HCT116 (cell line): ENCODE measurements at regions not wholly inside any gene's neighbourhood (a gene's known extent, or its start where the extent isn't known, plus 50 kb on each side); places are given as distances from the start of the nearest gene placed in this dataset.

Source experiments
- CEBPB ChIP-seq: IDR thresholded peaks from 2 replicates; pipeline ENCODE4 v1.6.1; 2012; ENCODE audit warnings: low read depth
- CTCF ChIP-seq, 3 experiments: fragments of 200-600 bp in 1 of 3; sonication (generic) in 1 of 3; IDR thresholded peaks in 2 of 3; conservative IDR thresholded peaks in 1 of 3; 2 replicates each; pipeline ENCODE4 v1.5.1; 2012 to 2017; ENCODE audit warnings: low read depth in 2 of 3, low read length in 2 of 3, antibody characterized with exemption in 1 of 3, borderline replicate concordance in 1 of 3, control low read depth in 1 of 3, mild to moderate bottlenecking in 1 of 3, mixed read lengths in 1 of 3, mixed run types in 1 of 3, moderate library complexity in 1 of 3; ENCODE audit not compliant: insufficient read depth in 1 of 3
- EZH2phosphoT487 ChIP-seq: fragments of 200-600 bp; IDR thresholded peaks from 2 replicates; pipeline ENCODE4 v1.6.1; 2018; ENCODE audit warnings: antibody characterized with exemption, borderline replicate concordance
- FOSL1 ChIP-seq: IDR thresholded peaks from 2 replicates; pipeline ENCODE4 v1.6.1; 2012; ENCODE audit warnings: low read depth
- MAX ChIP-seq: IDR thresholded peaks from 2 replicates; pipeline ENCODE4 v1.6.1; 2012
- POLR2A ChIP-seq: IDR thresholded peaks from 2 replicates; pipeline ENCODE4 v1.7.0; 2011; ENCODE audit warnings: borderline replicate concordance; ENCODE audit not compliant: insufficient read depth, insufficient read length; ENCODE audit errors: extremely low read depth
- POLR2AphosphoS5 ChIP-seq: IDR thresholded peaks from 2 replicates; pipeline ENCODE4 v1.6.1; 2011; ENCODE audit warnings: mild to moderate bottlenecking, low read depth, low read length, moderate library complexity
- RAD21 ChIP-seq: IDR thresholded peaks from 2 replicates; pipeline ENCODE4 v1.6.1; 2012; ENCODE audit warnings: low read depth, mild to moderate bottlenecking
- REST ChIP-seq: IDR thresholded peaks from 2 replicates; pipeline ENCODE4 v1.6.1; 2012; ENCODE audit warnings: low read depth
- SP1 ChIP-seq: IDR thresholded peaks from 2 replicates; pipeline ENCODE4 v1.6.1; 2012; ENCODE audit warnings: low read depth
- SRF ChIP-seq: IDR thresholded peaks from 2 replicates; pipeline ENCODE4 v1.6.1; 2012; ENCODE audit warnings: low read depth
- TCF7L2 ChIP-seq: IDR thresholded peaks from 2 replicates; pipeline ENCODE4 v1.7.0; 2011; ENCODE audit warnings: borderline replicate concordance, inconsistent platforms; ENCODE audit not compliant: insufficient read depth, insufficient read length; ENCODE audit errors: extremely low read depth
- ZFX ChIP-seq: fragments of 450-650 bp; IDR thresholded peaks from 2 replicates; pipeline ENCODE4 v1.6.1; 2017
- ZNF274 ChIP-seq: fragments of 200-500 bp; sonication (Bioruptor generic); IDR thresholded peaks from 2 replicates; pipeline ENCODE4 v1.6.1; 2014; ENCODE audit warnings: mild to moderate bottlenecking, low read depth, low read length, inconsistent platforms

GRCh38 chr1:199698222-199698621 is 329.3 kb upstream of the NR5A2 start:
- TF ChIP-seq CTCF (IDR thresholded peaks at IDR 0.05 in 2 of 3, conservative IDR thresholded peaks at IDR 0.05 in 1 of 3; ENCODE audit: borderline replicate concordance in 1 of 3, insufficient read depth in 1 of 3, low read depth in 2 of 3, low read length in 2 of 3) (no peak), REST (no peak), MAX (no peak), POLR2A (no peak), FOSL1 (no peak), EZH2phosphoT487 (no peak), RAD21 (no peak), SP1 (no peak), POLR2AphosphoS5 (no peak), SRF (no peak), TCF7L2 (no peak), ZNF274 (no peak), ZFX (no peak), CEBPB (no peak)
